GM19023 (cell line): ENCODE measurements at regions not wholly inside any gene's neighbourhood (a gene's known extent, or its start where the extent isn't known, plus 50 kb on each side); places are given as distances from the start of the nearest gene placed in this dataset.
"Not testable (repeated sequence)": the region's sequence is repeated elsewhere in the genome, so short reads cannot be mapped to it uniquely, and the experiment has no call there.

Experiments used
- ATAC-seq: cut with Tn5 transposase; IDR thresholded peaks from one replicate; pipeline ENCODE4 v1.9.1; 2021; ENCODE audit warnings: mild to moderate bottlenecking, moderate library complexity; ENCODE audit not compliant: unreplicated experiment

DNA sequence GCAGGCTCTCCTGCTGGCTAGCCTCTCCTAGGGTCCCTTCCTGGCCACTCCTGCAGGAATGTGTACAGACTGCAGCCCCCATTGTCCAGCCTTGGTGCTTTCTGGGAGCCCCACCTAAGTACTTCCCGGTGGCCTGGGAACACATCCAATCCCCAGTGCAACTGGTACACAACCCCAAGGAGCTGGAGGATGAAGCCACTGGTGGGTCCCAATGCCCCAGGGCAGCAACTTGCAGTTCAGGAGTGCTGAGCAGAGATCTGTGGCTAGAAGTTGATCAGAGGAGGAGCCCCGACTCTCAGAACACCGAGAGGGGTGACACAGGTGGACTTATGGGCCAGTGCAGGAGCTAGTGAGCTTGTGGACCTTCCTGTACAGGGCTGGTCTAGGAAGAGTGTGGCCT lies 1093.7 kb upstream of the ACO1 start:
- no peak for ATAC-seq

- ATAC-seq, result peak; percentile 66
These were observed 1081.6 kb upstream of the ACO1 start for GRCh38 chr9:31302620-31303418.

GRCh38 chr9:31304576-31304975 lies 1079.9 kb upstream of the ACO1 start:
- ATAC-seq, result no peak

DNA sequence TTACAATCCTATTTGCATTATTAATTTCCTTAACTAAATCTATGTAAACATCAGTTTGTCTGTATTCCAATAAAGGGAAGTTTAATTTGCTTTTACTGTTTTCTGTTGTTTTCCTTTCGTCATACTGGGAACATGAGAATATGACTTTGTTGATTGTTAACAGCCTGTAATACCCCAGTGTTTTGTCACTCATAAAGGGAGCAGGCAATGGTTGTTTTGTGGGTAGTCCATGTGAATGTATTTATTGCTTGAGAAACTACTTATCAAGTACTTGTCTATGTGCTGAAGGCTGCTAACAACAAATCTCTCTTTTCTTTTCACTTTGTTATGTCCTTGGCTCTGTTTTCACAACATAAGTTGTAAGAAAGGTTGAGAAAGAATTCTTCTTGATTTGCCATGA lies 1070.2 kb upstream of the ACO1 start:
- no peak for ATAC-seq

GRCh38 chr9:31320494-31320893 lies 1063.9 kb upstream of the ACO1 start:
- ATAC-seq, result no peak

DNA sequence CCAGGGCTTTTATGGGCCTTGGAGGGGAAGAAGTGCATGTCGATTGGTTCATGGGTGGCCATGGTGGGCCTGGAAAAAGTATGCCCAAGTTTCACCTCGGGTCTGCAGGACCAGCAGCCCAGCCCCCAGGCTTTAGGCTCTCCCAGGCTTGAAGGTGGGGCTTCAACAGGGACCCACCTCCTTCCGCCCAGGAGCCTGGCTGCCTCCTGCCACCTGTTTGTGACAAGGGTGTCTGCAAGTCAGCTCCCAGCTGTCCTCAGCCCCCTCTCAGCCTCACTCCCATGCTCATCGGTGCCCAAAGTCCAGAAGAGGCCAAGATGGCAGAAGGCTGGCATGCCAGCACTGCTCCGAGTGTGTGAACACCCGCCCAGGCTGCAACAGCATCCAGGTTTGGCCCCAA lies 1063.2 kb upstream of the ACO1 start:
- no peak for ATAC-seq

- no peak for ATAC-seq
These were observed 1062.8 kb upstream of the ACO1 start for GRCh38 chr9:31321686-31322085.

GRCh38 chr9:31323726-31324444 lies 1060.6 kb upstream of the ACO1 start:
- ATAC-seq, result no peak

DNA sequence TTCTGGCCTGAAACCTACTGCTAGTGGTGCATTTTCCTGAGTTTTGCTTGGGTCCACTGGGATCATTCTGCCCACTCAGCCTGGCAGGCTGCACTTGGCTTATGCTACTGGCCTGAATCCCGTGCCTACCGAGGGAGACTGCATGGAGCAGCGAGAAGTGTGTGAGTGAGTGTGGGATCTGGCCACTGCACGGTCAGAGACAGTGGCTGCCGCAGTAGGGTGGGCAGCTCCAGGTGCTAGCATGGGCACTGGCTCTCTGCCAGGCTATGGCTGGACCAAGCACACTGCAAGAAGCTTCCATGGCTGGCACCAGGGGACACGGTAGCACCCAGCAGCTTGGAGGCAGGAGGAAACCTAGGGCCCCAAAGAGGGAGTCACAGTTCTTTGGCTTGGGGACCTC lies 1058.7 kb upstream of the ACO1 start:
- ATAC-seq, result no peak

- not testable (repeated sequence) for ATAC-seq
These were observed 1057.6 kb upstream of the ACO1 start for GRCh38 chr9:31326883-31327282.

DNA sequence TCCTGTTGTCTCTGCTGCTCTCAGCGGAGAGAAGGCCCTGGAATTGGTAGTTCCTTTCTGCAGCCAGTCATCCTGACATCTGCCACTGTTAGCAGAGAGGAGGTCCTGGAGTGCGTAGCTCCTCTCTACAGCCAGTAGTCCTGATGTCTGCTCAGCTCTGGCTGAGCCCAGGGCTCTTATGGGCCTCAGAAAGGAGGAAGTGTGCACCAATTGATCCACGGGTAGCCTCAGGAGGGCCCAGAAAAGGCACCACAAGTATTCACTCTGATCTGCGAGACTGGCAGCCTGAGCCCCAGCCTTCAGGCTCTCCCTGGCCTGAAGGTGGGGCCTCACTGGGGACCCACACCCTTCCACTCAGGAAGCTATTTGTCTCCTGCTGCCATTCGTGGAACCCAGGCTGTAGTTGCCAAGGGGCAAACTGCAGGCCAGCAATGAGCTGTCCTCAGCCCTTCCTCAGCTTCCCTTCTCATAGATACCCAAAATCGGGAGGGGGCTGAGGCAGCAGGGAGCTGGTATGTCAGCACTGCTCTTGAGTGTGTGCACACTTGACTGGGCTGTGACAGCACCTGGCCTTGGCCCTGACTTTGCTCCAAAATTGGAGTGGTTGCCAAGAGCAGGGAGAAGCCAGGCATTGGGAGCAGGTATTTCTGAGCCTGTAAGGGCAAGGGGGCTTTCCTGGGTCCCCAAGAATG lies 1049.5 kb upstream of the ACO1 start:
- ATAC-seq, result no peak

DNA sequence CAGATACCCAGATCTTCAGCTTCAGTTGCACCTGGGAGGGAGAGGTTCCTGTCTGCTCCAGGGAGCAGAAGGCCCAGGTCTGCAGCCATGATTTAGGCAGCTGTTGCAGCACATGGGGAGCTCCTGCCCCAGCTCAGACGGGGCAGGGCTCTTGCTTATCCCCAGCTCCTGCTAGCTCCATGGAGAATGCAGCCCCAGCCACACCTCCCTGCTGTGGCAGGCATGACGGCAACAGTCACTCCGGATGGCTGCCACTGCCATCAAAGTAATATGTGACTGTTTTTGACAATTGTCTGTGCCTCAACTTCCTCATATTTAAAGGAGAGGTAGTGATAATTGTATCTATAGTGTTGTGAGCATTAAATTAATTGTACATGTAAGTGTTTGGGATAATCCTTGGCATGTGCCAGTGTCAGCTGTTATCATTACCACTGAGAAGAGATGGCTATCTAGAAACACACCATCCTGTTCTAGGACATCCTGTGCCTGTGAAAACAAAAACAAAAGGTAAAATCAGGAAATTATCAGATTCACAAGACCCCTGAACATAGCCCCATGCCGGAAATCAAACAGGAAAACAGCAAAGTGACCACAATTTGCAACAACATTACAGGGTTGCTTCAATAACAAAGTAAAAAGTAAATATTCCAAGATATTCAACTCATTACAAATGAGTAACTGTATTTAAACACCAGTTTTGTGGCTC lies 1048.8 kb upstream of the ACO1 start:
- ATAC-seq, result no peak

DNA sequence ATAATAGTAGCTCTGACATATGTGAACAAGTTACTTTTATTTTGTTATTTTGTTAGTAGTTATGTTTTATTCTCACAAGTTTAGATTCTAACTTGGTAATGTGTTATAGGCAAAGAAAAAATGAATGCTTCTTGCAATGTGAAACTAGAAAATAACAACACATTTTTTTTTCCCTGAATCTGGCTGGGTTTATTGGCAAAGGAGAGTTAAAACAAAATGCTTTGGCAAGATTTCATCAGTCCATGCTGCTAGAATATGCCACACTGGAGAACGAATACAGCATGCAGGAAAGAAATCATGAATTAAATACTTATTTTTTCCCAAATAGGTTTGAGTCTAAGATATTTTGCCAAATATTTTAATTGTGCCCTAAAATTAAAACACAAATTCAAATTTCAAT lies 1048.1 kb upstream of the ACO1 start:
- no peak for ATAC-seq

- no peak for ATAC-seq
These were observed 1047.6 kb upstream of the ACO1 start for GRCh38 chr9:31336841-31337240.

- ATAC-seq, result peak; percentile 96
These were observed 1037.3 kb upstream of the ACO1 start for GRCh38 chr9:31347082-31347617.

- no peak for ATAC-seq
These were observed 1029.1 kb upstream of the ACO1 start for GRCh38 chr9:31355159-31355882.

- no peak for ATAC-seq
These were observed 1028.5 kb upstream of the ACO1 start for GRCh38 chr9:31355965-31356364.

DNA sequence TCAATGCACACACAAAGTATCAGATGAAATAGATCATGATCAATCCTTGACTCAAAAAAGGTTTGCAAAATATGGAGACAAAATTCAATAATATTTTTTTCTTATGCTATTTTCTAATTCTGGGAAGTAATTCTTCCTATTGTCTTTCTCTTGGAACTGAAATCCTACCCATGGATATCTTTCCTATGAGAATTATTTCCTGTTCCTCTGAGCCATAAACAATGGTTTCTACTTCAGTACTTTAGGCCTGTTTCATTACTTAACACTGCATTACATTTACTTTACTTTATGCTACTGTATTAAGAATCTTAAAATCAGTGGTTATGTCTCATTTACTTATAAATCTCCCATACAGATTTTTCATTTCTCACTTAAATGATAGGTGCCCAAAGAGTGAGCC lies 1025.4 kb upstream of the ACO1 start:
- ATAC-seq, result no peak

- ATAC-seq, result no peak
These were observed 1020.3 kb upstream of the ACO1 start for GRCh38 chr9:31364171-31364570.
